Lung (tissue), 11 donors: ENCODE measurements at regions not wholly inside any gene's neighbourhood (a gene's known extent, or its start where the extent isn't known, plus 50 kb on each side); places are given as distances from the start of the nearest gene placed in this dataset.
"Not testable (repeated sequence)": the region's sequence is repeated elsewhere in the genome, so short reads cannot be mapped to it uniquely, and the experiment has no call there.

Source experiments
- ATAC-seq: fragments of 200-7000 bp; cut with Tn5 transposase; one replicate; pipeline ENCODE4 v1.9.1; 2020; ENCODE audit warnings: moderate number of reproducible peaks; ENCODE audit not compliant: insufficient read depth, low FRiP score
- DNase-seq, 3 donors: peaks; one replicate each; pipeline ENCODE4 v3.0.0-alpha.2; 2013 to 2017
- H3K27ac ChIP-seq, 2 donors: one replicate each; pipeline ENCODE4 v1.5.1; 2013; ENCODE audit warnings: mild to moderate bottlenecking in 2 of 2, moderate library complexity in 2 of 2, control low read depth in 1 of 2, inconsistent platforms in 1 of 2, low read depth in 1 of 2, low read length in 1 of 2
- H3K27me3 ChIP-seq, 3 donors: one replicate each; pipeline ENCODE4 v1.5.1; 2013; ENCODE audit warnings: low read length in 2 of 3; ENCODE audit not compliant: control insufficient read depth in 3 of 3, insufficient read depth in 3 of 3
- H3K36me3 ChIP-seq, 4 donors: one replicate each; pipeline ENCODE4 v1.5.1; 2013; ENCODE audit warnings: low read length in 4 of 4, mild to moderate bottlenecking in 1 of 4, moderate library complexity in 1 of 4; ENCODE audit not compliant: control insufficient read depth in 4 of 4, insufficient read depth in 4 of 4
- H3K4me1 ChIP-seq, 5 donors: one replicate each; pipeline ENCODE4 v1.5.1; 2013; ENCODE audit warnings: low read length in 5 of 5, mild to moderate bottlenecking in 2 of 5, moderate library complexity in 1 of 5; ENCODE audit not compliant: control insufficient read depth in 5 of 5, insufficient read depth in 5 of 5
- H3K4me3 ChIP-seq: one replicate; pipeline ENCODE4 v1.5.1; 2013; ENCODE audit warnings: mild to moderate bottlenecking, control low read depth, moderate library complexity
- H3K9ac ChIP-seq, 2 donors: one replicate each; pipeline ENCODE4 v1.5.1; 2013; ENCODE audit warnings: low read length in 2 of 2, control low read depth in 1 of 2; ENCODE audit not compliant: insufficient read depth in 1 of 2
- H3K9me3 ChIP-seq, 4 donors: one replicate each; pipeline ENCODE4 v1.5.1; 2013; ENCODE audit warnings: low read length in 3 of 4, mild to moderate bottlenecking in 1 of 4, moderate library complexity in 1 of 4; ENCODE audit not compliant: control insufficient read depth in 4 of 4, insufficient read depth in 3 of 4
- CTCF ChIP-seq: IDR thresholded peaks from 2 replicates; pipeline ENCODE4 v1.5.1; 2012; ENCODE audit warnings: mild to moderate bottlenecking; ENCODE audit errors: control extremely low read depth, extremely low read depth
- WGBS, 2 donors: extraction: QIAGEN DNeasy Blood & Tissue Kit; methylation state at CpG; one replicate each; pipeline ENCODE4 v1.1.7; 2013; 5-methylcytosine and 5-hydroxymethylcytosine counted together
- donor health status: control.
- donor health status: control.
- donor health status: Bipolar disorder and iron deficiency.
- donor health status: healthy.
- donor health status: DM: yes; HTN: yes; CAD: no.

- ATAC-seq (no peak), DNase-seq (no peak)
- TF ChIP-seq CTCF: no peak
- no peaks in the 10 kb centered on the region for H3K27me3 ChIP-seq
- H3K9me3 ChIP-seq: peaks cover 0 to 2% (median 0%) of the 10 kb centered on the region in 4 donors
- H3K4me3 ChIP-seq: no peak overlapping the region
- no peak overlapping the region for H3K27ac ChIP-seq
- no peaks in the 10 kb centered on the region for H3K36me3 ChIP-seq
- H3K4me1 ChIP-seq: no peaks in the 10 kb centered on the region
- H3K9ac ChIP-seq: no peak overlapping the region
- WGBS, 2 donors: 75 to 79% methylated on average over 3 of the region's 3 CpGs
These were observed 155.1 kb upstream of the FSHR start for GRCh38 chr2:49309461-49309860.

- H3K27me3 ChIP-seq: no peaks in the 10 kb centered on the region
- H3K4me1 ChIP-seq: no peaks in the 10 kb centered on the region
- H3K9ac ChIP-seq: no peak overlapping the region
- no peak overlapping the region for H3K4me3 ChIP-seq
- 47 to 59% methylated on average over 3 of the region's 3 CpGs for WGBS, 2 donors
- no peaks in the 10 kb centered on the region for H3K36me3 ChIP-seq
- peaks cover 0 to 2% (median 0%) of the 10 kb centered on the region in 4 donors for H3K9me3 ChIP-seq
- H3K27ac ChIP-seq: no peak overlapping the region
- DNase-seq: peak in 2 of 3 donors; percentile 1 to 27
- ATAC-seq: no peak
- no peak for TF ChIP-seq CTCF
These were observed 152.6 kb upstream of the FSHR start for GRCh38 chr2:49306925-49307324.

GRCh38 chr2:49298693-49299092 is 144.4 kb upstream of the FSHR start:
- H3K27me3 ChIP-seq, H3K27ac ChIP-seq, H3K4me3 ChIP-seq, H3K9ac ChIP-seq, H3K36me3 ChIP-seq, H3K9me3 ChIP-seq, ATAC-seq, DNase-seq, H3K4me1 ChIP-seq: not testable (repeated sequence)
- 75 to 82% methylated on average over 5 of the region's 5 CpGs for WGBS, 2 donors

GRCh38 chr2:49298230-49298629 is 143.9 kb upstream of the FSHR start:
- no peak for DNase-seq
- Histone ChIP-seq H3K36me3 (no peaks in the 10 kb centered on the region), H3K9ac (no peak overlapping the region), H3K27ac (no peak overlapping the region), H3K27me3 (no peaks in the 10 kb centered on the region), H3K4me1 (no peaks in the 10 kb centered on the region), H3K9me3 (peaks cover 0 to 4% (median 0%) of the 10 kb centered on the region in 4 donors), H3K4me3 (no peak overlapping the region)
- TF ChIP-seq CTCF: no peak
- 91 to 94% methylated on average over 7 of the region's 7 CpGs for WGBS, 2 donors
- ATAC-seq: no peak
